T-cell (primary cell): ENCODE measurements at regions not wholly inside any gene's neighbourhood (a gene's known extent, or its start where the extent isn't known, plus 50 kb on each side); places are given as distances from the start of the nearest gene placed in this dataset.

ENCODE experiments used
- ATAC-seq, 4 experiments: fragments of 200-7000 bp in 3 of 4; fragments of 150-1000 bp in 1 of 4; cut with Tn5 transposase; replicated peaks in 1 of 4; 1 replicate in 3 of 4; 2 replicates in 1 of 4; pipeline ENCODE4 v1.10.0; 2021; ENCODE audit warnings: moderate library complexity in 3 of 4, mild to moderate bottlenecking in 2 of 4, moderate number of reproducible peaks in 1 of 4
- CTCF ChIA-PET, 2 donors: fragments of 300-600 bp; sonication (Branson Sonifier 250); formaldehyde crosslinking; loops; one replicate each; lab custom pipeline; 2022; ENCODE audit warnings: antibody characterized with exemption in 2 of 2; lab: Charles Lee
- POLR2A ChIA-PET, 2 donors: fragments of 300-600 bp; sonication (Branson Sonifier 250); formaldehyde crosslinking; loops; one replicate each; lab custom pipeline; 2022; ENCODE audit warnings: antibody characterized with exemption in 2 of 2; lab: Charles Lee
- DNase-seq, 35 experiments: peaks; one replicate each; pipeline versions ENCODE4 v3.0.0 to v3.0.0-alpha.2; 2013 to 2023
- H3K27ac ChIP-seq: one replicate; pipeline ENCODE4 v1.5.1; 2013; ENCODE audit warnings: low read length
- H3K27me3 ChIP-seq, 2 experiments: replicated peaks in 1 of 2; 1 replicate in 1 of 2; 2 replicates in 1 of 2; pipeline versions ENCODE4 v1.6.1 to v1.7.0; 2013; ENCODE audit warnings: low read length in 1 of 2, mixed read lengths in 1 of 2; ENCODE audit not compliant: control insufficient read depth in 2 of 2, insufficient read depth in 2 of 2; ENCODE audit errors: extremely low read depth in 1 of 2
- H3K36me3 ChIP-seq, 2 donors: 1 replicate in 1 of 2; 2 replicates in 1 of 2; pipeline versions ENCODE4 v1.6.1 to v1.7.0; 2013; ENCODE audit warnings: low read length in 1 of 2; ENCODE audit not compliant: control insufficient read depth in 2 of 2, insufficient read depth in 1 of 2; ENCODE audit errors: extremely low read depth in 1 of 2
- H3K4me1 ChIP-seq, 2 experiments: 1 replicate in 1 of 2; 2 replicates in 1 of 2; pipeline versions ENCODE4 v1.6.1 to v1.7.0; 2013; ENCODE audit warnings: low read length in 2 of 2, mixed read lengths in 1 of 2; ENCODE audit not compliant: insufficient read depth in 2 of 2, control insufficient read depth in 1 of 2; ENCODE audit errors: extremely low read depth in 1 of 2
- H3K4me3 ChIP-seq, 2 donors: 1 replicate in 1 of 2; 2 replicates in 1 of 2; pipeline versions ENCODE4 v1.5.1 to v1.7.0; 2013; ENCODE audit warnings: mild to moderate bottlenecking in 2 of 2, low read length in 1 of 2, moderate library complexity in 1 of 2; ENCODE audit not compliant: control insufficient read depth in 1 of 2; ENCODE audit errors: extremely low read depth in 1 of 2
- H3K9me3 ChIP-seq: 2 replicates; pipeline ENCODE4 v1.7.0; 2013
- H3K27ac Mint-ChIP-seq, 2 donors: one replicate each; pipeline ENCODE4 v1.8.0; 2020 to 2021; ENCODE audit warnings: mild to moderate bottlenecking in 2 of 2, mixed read lengths in 2 of 2
- H3K27me3 Mint-ChIP-seq, 2 donors: one replicate each; pipeline ENCODE4 v1.8.0; 2021 to 2022; ENCODE audit warnings: mixed read lengths in 2 of 2
- H3K36me3 Mint-ChIP-seq: one replicate; pipeline ENCODE4 v1.8.0; 2021; ENCODE audit warnings: mixed read lengths
- H3K4me1 Mint-ChIP-seq, 3 donors: one replicate each; pipeline ENCODE4 v1.8.0; 2020 to 2022; ENCODE audit warnings: mixed read lengths in 3 of 3, mild to moderate bottlenecking in 1 of 3
- H3K4me3 Mint-ChIP-seq, 3 donors: one replicate each; pipeline ENCODE4 v1.8.0; 2020 to 2022; ENCODE audit warnings: mild to moderate bottlenecking in 3 of 3, mixed read lengths in 3 of 3, moderate library complexity in 3 of 3
- H3K9me3 Mint-ChIP-seq, 3 donors: one replicate each; pipeline ENCODE4 v1.8.0; 2020 to 2022; ENCODE audit warnings: mixed read lengths in 3 of 3
- WGBS: methylation state at CpG from one replicate; pipeline ENCODE4 v1.1.5; 2013; ENCODE audit warnings: missing lambda C conversion rate; ENCODE audit not compliant: insufficient coverage; 5-methylcytosine and 5-hydroxymethylcytosine counted together

GRCh38 chr2:176969642-176970359 is 242.8 kb upstream of the HNRNPA3 start:
- no peaks in the 10 kb centered on the region for H3K4me1 Mint-ChIP-seq
- 50% methylated on average over 2 of the region's 2 CpGs for WGBS
- no peak overlapping the region for H3K27ac ChIP-seq
- H3K36me3 ChIP-seq: no peaks in the 10 kb centered on the region
- H3K4me3 ChIP-seq: no peak overlapping the region
- ChIA-PET CTCF (interaction anchor here in 1 of 2 donors (0.8 kb wide), 1 partner anchor 340 kb away, joined by 3 read pairs; no protein-coding TSS in a partner anchor), POLR2A (no interaction called here)
- peaks cover 0 to 7% of the 10 kb centered on the region in 2 donors for H3K27me3 Mint-ChIP-seq
- no peaks in the 10 kb centered on the region for H3K4me1 ChIP-seq
- ATAC-seq (no peak), DNase-seq (no peak)
- no peaks in the 10 kb centered on the region for H3K27me3 ChIP-seq
- H3K27ac Mint-ChIP-seq: no peak overlapping the region
- no peaks in the 10 kb centered on the region for H3K9me3 ChIP-seq
- H3K4me3 Mint-ChIP-seq: no peak overlapping the region
- no peaks in the 10 kb centered on the region for H3K9me3 Mint-ChIP-seq
- no peaks in the 10 kb centered on the region for H3K36me3 Mint-ChIP-seq

GRCh38 chr2:176976736-176977685 is 235.6 kb upstream of the HNRNPA3 start:
- Mint-ChIP-seq H3K27ac (no peak overlapping the region), H3K27me3 (peaks cover 9 to 10% of the 10 kb centered on the region in 2 donors), H3K4me3 (no peak overlapping the region), H3K36me3 (no peaks in the 10 kb centered on the region), H3K4me1 (no peaks in the 10 kb centered on the region), H3K9me3 (no peaks in the 10 kb centered on the region)
- POLR2A ChIA-PET: interaction anchor here in 1 of 2 donors (0.6 kb wide), 1 partner anchor 373 kb away, joined by 3 read pairs; no protein-coding TSS in a partner anchor
- WGBS: 95% methylated on average over 6 of the region's 9 CpGs
- CTCF ChIA-PET: no interaction called here
- no peak for ATAC-seq
- no peak for DNase-seq
- H3K4me1 ChIP-seq: no peaks in the 10 kb centered on the region
- no peak overlapping the region for H3K4me3 ChIP-seq
- H3K27ac ChIP-seq: no peak overlapping the region
- no peaks in the 10 kb centered on the region for H3K27me3 ChIP-seq
- H3K9me3 ChIP-seq: no peaks in the 10 kb centered on the region
- H3K36me3 ChIP-seq: no peaks in the 10 kb centered on the region

- Histone ChIP-seq H3K9me3 (no peaks in the 10 kb centered on the region), H3K4me1 (no peaks in the 10 kb centered on the region), H3K27ac (no peak overlapping the region), H3K36me3 (no peaks in the 10 kb centered on the region), H3K4me3 (no peak overlapping the region), H3K27me3 (peaks cover 0 to 3% of the 10 kb centered on the region in 2 experiments)
- no peaks in the 10 kb centered on the region for H3K36me3 Mint-ChIP-seq
- no peaks in the 10 kb centered on the region for H3K4me1 Mint-ChIP-seq
- H3K4me3 Mint-ChIP-seq: no peak overlapping the region
- no CpG with 5 or more reads among the region's 2 CpGs for WGBS
- ChIA-PET POLR2A (interaction anchor here in 1 of 2 donors (0.7 kb wide), 1 partner anchor 11 kb away, joined by 3 read pairs; no protein-coding TSS in a partner anchor), CTCF (interaction anchor here in 1 of 2 donors (1.0 kb wide), 1 partner anchor 16 kb away, joined by 3 read pairs; no protein-coding TSS in a partner anchor)
- DNase-seq (no peak), ATAC-seq (no peak)
- H3K9me3 Mint-ChIP-seq: no peaks in the 10 kb centered on the region
- H3K27me3 Mint-ChIP-seq: peaks cover 6 to 10% of the 10 kb centered on the region in 2 donors
- H3K27ac Mint-ChIP-seq: no peak overlapping the region
Measured at GRCh38 chr2:176978921-176979320, 233.7 kb upstream of the HNRNPA3 start.

GRCh38 chr2:176979981-176980710 is 232.4 kb upstream of the HNRNPA3 start:
- Histone ChIP-seq H3K4me3 (no peak overlapping the region), H3K36me3 (no peaks in the 10 kb centered on the region), H3K27ac (no peak overlapping the region), H3K4me1 (no peaks in the 10 kb centered on the region), H3K27me3 (peaks cover 0 to 3% of the 10 kb centered on the region in 2 experiments), H3K9me3 (no peaks in the 10 kb centered on the region)
- Mint-ChIP-seq H3K27me3 (peaks cover 8 to 10% of the 10 kb centered on the region in 2 donors), H3K27ac (no peak overlapping the region), H3K4me3 (no peak overlapping the region), H3K4me1 (no peaks in the 10 kb centered on the region), H3K36me3 (no peaks in the 10 kb centered on the region), H3K9me3 (no peaks in the 10 kb centered on the region)
- WGBS: 20% methylated on average over 1 of the region's 2 CpGs
- ChIA-PET POLR2A (no interaction called here), CTCF (interaction anchor here (0.6 kb wide), 2 partner anchors 37 to 169 kb away, joined by 3 read pairs; no protein-coding TSS in a partner anchor)
- DNase-seq: no peak
- no peak for ATAC-seq

GRCh38 chr2:176984987-176985386 is 227.6 kb upstream of the HNRNPA3 start:
- peaks cover 0 to 3% of the 10 kb centered on the region in 2 experiments for H3K27me3 ChIP-seq
- H3K9me3 Mint-ChIP-seq: no peaks in the 10 kb centered on the region
- H3K27ac Mint-ChIP-seq: no peak overlapping the region
- ATAC-seq (peak in 1 of 4 experiments; percentile 15), DNase-seq (no peak)
- no peaks in the 10 kb centered on the region for H3K4me1 Mint-ChIP-seq
- no peaks in the 10 kb centered on the region for H3K36me3 Mint-ChIP-seq
- H3K27ac ChIP-seq: no peak overlapping the region
- no peak overlapping the region for H3K4me3 ChIP-seq
- H3K27me3 Mint-ChIP-seq: peaks cover 9 to 12% of the 10 kb centered on the region in 2 donors
- ChIA-PET POLR2A (no interaction called here), CTCF (no interaction called here)
- H3K4me3 Mint-ChIP-seq: no peak overlapping the region
- 93% methylated on average over 2 of the region's 4 CpGs for WGBS
- H3K36me3 ChIP-seq: no peaks in the 10 kb centered on the region
- no peaks in the 10 kb centered on the region for H3K4me1 ChIP-seq
- no peaks in the 10 kb centered on the region for H3K9me3 ChIP-seq

GRCh38 chr2:176985871-176986270 is 226.7 kb upstream of the HNRNPA3 start:
- ChIA-PET CTCF (no interaction called here), POLR2A (no interaction called here)
- no CpG with 5 or more reads among the region's 2 CpGs for WGBS
- Histone ChIP-seq H3K9me3 (no peaks in the 10 kb centered on the region), H3K4me1 (no peaks in the 10 kb centered on the region), H3K4me3 (no peak overlapping the region), H3K36me3 (no peaks in the 10 kb centered on the region), H3K27ac (no peak overlapping the region), H3K27me3 (peaks cover 0 to 3% of the 10 kb centered on the region in 2 experiments)
- DNase-seq (no peak), ATAC-seq (no peak)
- H3K27me3 Mint-ChIP-seq: peaks cover 11 to 12% of the 10 kb centered on the region in 2 donors
- H3K9me3 Mint-ChIP-seq: no peaks in the 10 kb centered on the region
- H3K36me3 Mint-ChIP-seq: no peaks in the 10 kb centered on the region
- H3K27ac Mint-ChIP-seq: no peak overlapping the region
- no peaks in the 10 kb centered on the region for H3K4me1 Mint-ChIP-seq
- H3K4me3 Mint-ChIP-seq: no peak overlapping the region
